ENCODE measurements at regions not wholly inside any gene's neighbourhood (a gene's known extent, or its start where the extent isn't known, plus 50 kb on each side); places are given as distances from the start of the nearest gene placed in this dataset.
A peak's percentile ranks its signal among the peaks of the same experiment; 100 is the strongest.

GRCh38 chr1:172903581-172904220 is 147.0 kb downstream of the TNFSF18 start:
- dilution Hi-C loops (cut with MboI; ENCODE audit: extremely low pct_ligation_motif_present, low sequenced_read_pairs): no loop called here
- Histone ChIP-seq H3K4me2 (ENCODE audit: control insufficient read depth, extremely low read depth, insufficient read depth, low read depth, low read length) (peak overlapping the region; percentile 17), H3K36me3 (ENCODE audit: control insufficient read depth in 2 of 2, extremely low read depth in 1 of 2, insufficient read depth in 2 of 2, low read length in 2 of 2) (no peaks in the 10 kb centered on the region), H3K4me1 (ENCODE audit: control insufficient read depth, extremely low read depth, insufficient read depth, low read length) (peaks cover 44% of the 10 kb centered on the region), H3K9me3 (ENCODE audit: control insufficient read depth, low read depth, low read length) (peaks cover 2% of the 10 kb centered on the region), H3K4me3 (ENCODE audit: control insufficient read depth in 2 of 3, extremely low read depth in 1 of 3, insufficient read depth in 2 of 3, low read depth in 1 of 3, low read length in 3 of 3) (no peak overlapping the region), H4K20me1 (ENCODE audit: control insufficient read depth, extremely low read depth, insufficient read depth, low read length) (no peaks in the 10 kb centered on the region), H3K27ac (ENCODE audit: control insufficient read depth, insufficient read depth, low read length) (peak overlapping the region; percentile 73), H3K9ac (ENCODE audit: control insufficient read depth, extremely low read depth, insufficient read depth, low read length) (no peak overlapping the region), H3K27me3 (ENCODE audit: control insufficient read depth, extremely low read depth, insufficient read depth, low read length) (no peaks in the 10 kb centered on the region), H3K9me1 (ENCODE audit: control insufficient read depth, extremely low read depth, insufficient read depth, low read length) (no peaks in the 10 kb centered on the region), H3K79me2 (ENCODE audit: control insufficient read depth, insufficient read depth, low read length) (no peaks in the 10 kb centered on the region), H2AFZ (ENCODE audit: control insufficient read depth, low read length) (no peak overlapping the region)
- DNase-seq (ENCODE audit: low read depth, low spot score): no peak
- TF ChIP-seq CTCF (optimal IDR thresholded peaks at IDR 0.05 in 1 of 3, IDR thresholded peaks at IDR 0.05 in 1 of 3, conservative IDR thresholded peaks at IDR 0.05 in 1 of 3; ENCODE audit: extremely low read depth in 1 of 3, insufficient read depth in 2 of 3, low read length in 3 of 3): no peak
- TF ChIP-seq EZH2 (IDR thresholded peaks at IDR 0.05; ENCODE audit: low read length): no peak
- no peak for FAIRE-seq

GRCh38 chr1:172905452-172905851 is 145.3 kb downstream of the TNFSF18 start:
- TF ChIP-seq CTCF (optimal IDR thresholded peaks at IDR 0.05 in 1 of 3, IDR thresholded peaks at IDR 0.05 in 1 of 3, conservative IDR thresholded peaks at IDR 0.05 in 1 of 3; ENCODE audit: extremely low read depth in 1 of 3, insufficient read depth in 2 of 3, low read length in 3 of 3): no peak
- no peak for TF ChIP-seq EZH2 (IDR thresholded peaks at IDR 0.05; ENCODE audit: low read length)
- Histone ChIP-seq H3K4me1 (ENCODE audit: control insufficient read depth, extremely low read depth, insufficient read depth, low read length) (peaks cover 55% of the 10 kb centered on the region), H3K9me3 (ENCODE audit: control insufficient read depth, low read depth, low read length) (peaks cover 2% of the 10 kb centered on the region), H3K4me2 (ENCODE audit: control insufficient read depth, extremely low read depth, insufficient read depth, low read depth, low read length) (no peak overlapping the region), H2AFZ (ENCODE audit: control insufficient read depth, low read length) (no peak overlapping the region), H3K27me3 (ENCODE audit: control insufficient read depth, extremely low read depth, insufficient read depth, low read length) (no peaks in the 10 kb centered on the region), H3K79me2 (ENCODE audit: control insufficient read depth, insufficient read depth, low read length) (no peaks in the 10 kb centered on the region), H3K9me1 (ENCODE audit: control insufficient read depth, extremely low read depth, insufficient read depth, low read length) (no peaks in the 10 kb centered on the region), H3K9ac (ENCODE audit: control insufficient read depth, extremely low read depth, insufficient read depth, low read length) (no peak overlapping the region), H3K36me3 (ENCODE audit: control insufficient read depth in 2 of 2, extremely low read depth in 1 of 2, insufficient read depth in 2 of 2, low read length in 2 of 2) (no peaks in the 10 kb centered on the region), H4K20me1 (ENCODE audit: control insufficient read depth, extremely low read depth, insufficient read depth, low read length) (no peaks in the 10 kb centered on the region), H3K4me3 (ENCODE audit: control insufficient read depth in 2 of 3, extremely low read depth in 1 of 3, insufficient read depth in 2 of 3, low read depth in 1 of 3, low read length in 3 of 3) (no peak overlapping the region), H3K27ac (ENCODE audit: control insufficient read depth, insufficient read depth, low read length) (no peak overlapping the region)
- FAIRE-seq (no peak), DNase-seq (ENCODE audit: low read depth, low spot score) (no peak)
- dilution Hi-C loops (cut with MboI; ENCODE audit: extremely low pct_ligation_motif_present, low sequenced_read_pairs): no loop called here
